ENCODE measurements at regions not wholly inside any gene's neighbourhood (a gene's known extent, or its start where the extent isn't known, plus 50 kb on each side); places are given as distances from the start of the nearest gene placed in this dataset.

- TF ChIP-seq BHLHE40 (IDR thresholded peaks at IDR 0.05; ENCODE audit: low read depth, low read length) (no peak), CTCF (conservative IDR thresholded peaks at IDR 0.05; ENCODE audit: low read depth, low read length) (no peak), POLR2A (IDR thresholded peaks at IDR 0.05; ENCODE audit: low read depth, low read length) (no peak), MXI1 (IDR thresholded peaks at IDR 0.05; ENCODE audit: borderline replicate concordance, low read depth, low read length) (no peak)
Observed at GRCh38 chr3:191008074-191008473, 145.6 kb upstream of the GMNC start.

Data from IMR-90 (cell line).